ENCODE measurements at regions not wholly inside any gene's neighbourhood (a gene's known extent, or its start where the extent isn't known, plus 50 kb on each side); places are given as distances from the start of the nearest gene placed in this dataset.

DNA sequence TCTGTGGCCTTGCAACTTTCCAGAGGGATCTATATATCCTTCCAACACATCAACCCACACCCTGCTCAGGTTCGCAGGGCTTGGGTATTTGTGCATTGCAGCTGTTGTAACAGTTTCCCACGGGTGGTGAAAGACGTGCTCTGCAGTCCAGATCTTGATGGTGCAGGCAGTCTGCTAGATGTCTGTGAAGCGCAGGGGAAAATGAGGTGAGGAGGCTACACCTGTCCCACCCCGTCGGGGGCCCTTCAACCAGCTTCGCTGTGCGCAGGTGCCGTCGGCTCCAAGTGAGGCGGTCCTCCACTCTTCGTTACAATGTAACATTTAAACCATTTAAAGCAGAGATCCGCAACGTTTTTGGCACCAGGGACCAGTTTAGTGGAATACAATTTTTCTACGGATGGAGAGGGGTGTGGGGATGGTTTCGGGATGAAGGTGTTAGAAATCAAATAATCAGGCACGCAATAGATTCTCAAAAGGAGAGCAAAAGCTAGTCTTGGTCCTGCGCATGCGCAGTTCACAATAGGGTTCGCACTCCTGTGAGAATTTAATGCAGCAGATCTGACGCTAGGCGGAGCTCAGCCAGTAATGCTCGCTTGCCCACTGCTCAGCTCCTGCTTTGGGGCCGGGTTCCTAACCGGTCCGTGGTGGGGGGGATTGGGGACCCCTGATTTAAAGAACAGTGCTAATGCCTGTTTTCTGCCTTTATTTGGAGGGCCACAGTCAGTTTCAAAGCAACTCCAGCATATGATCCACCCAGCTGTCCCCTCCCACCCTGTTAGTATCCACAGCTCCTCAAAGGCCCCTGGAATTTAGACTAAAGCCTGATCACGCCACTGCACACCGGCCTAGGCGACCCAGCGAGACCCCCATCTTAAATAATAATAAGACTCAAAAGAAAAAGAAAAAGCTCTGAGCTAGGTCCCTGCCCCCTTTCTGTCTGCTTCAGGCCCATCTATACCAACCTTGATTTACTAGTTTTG, 97.1 kb upstream of the SELENOP start (continued):
- no peak for TF ChIP-seq ZBTB33 (CRISPR knock-in tag; IDR thresholded peaks at IDR 0.05)
- TF ChIP-seq HBP1 (CRISPR knock-in tag; IDR thresholded peaks at IDR 0.05) = no peak
- TF ChIP-seq CTCF (IDR thresholded peaks at IDR 0.05 in 2 of 3, conservative IDR thresholded peaks at IDR 0.05 in 1 of 3; ENCODE audit: insufficient read depth in 2 of 3, low read depth in 1 of 3, low read length in 3 of 3) = peak; percentile 90 to 97 (median 92)
- TF ChIP-seq FOXP4 (CRISPR knock-in tag; IDR thresholded peaks at IDR 0.05; ENCODE audit: borderline replicate concordance) = peak; percentile 75; the same call in 1 of the 2 replicates
- TF ChIP-seq, protein P1, sequence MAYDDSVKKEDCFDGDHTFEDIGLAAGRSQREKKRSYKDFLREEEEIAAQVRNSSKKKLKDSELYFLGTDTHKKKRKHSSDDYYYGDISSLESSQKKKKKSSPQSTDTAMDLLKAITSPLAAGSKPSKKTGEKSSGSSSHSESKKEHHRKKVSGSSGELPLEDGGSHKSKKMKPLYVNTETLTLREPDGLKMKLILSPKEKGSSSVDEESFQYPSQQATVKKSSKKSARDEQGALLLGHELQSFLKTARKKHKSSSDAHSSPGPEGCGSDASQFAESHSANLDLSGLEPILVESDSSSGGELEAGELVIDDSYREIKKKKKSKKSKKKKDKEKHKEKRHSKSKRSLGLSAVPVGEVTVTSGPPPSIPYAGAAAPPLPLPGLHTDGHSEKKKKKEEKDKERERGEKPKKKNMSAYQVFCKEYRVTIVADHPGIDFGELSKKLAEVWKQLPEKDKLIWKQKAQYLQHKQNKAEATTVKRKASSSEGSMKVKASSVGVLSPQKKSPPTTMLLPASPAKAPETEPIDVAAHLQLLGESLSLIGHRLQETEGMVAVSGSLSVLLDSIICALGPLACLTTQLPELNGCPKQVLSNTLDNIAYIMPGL (CRISPR knock-in tag; IDR thresholded peaks at IDR 0.05) = peak; percentile 56; the same call in 1 of the 2 replicates
- TF ChIP-seq JUN (IDR thresholded peaks at IDR 0.05; ENCODE audit: borderline replicate concordance, low read depth, low read length) = no peak
- TF ChIP-seq JUN (CRISPR knock-in tag; IDR thresholded peaks at IDR 0.05; ENCODE audit: borderline replicate concordance) = no peak
- TF ChIP-seq ZBTB7A (IDR thresholded peaks at IDR 0.05; ENCODE audit: borderline replicate concordance, control insufficient read depth, low read depth, low read length) = peak; percentile 93
- no peak for TF ChIP-seq TAF15 (IDR thresholded peaks at IDR 0.05; ENCODE audit: low read depth, low read length)

All from K562 (cell line).